Mesenchymal stem cell (in vitro differentiated cells and primary cell): ENCODE measurements at regions not wholly inside any gene's neighbourhood (a gene's known extent, or its start where the extent isn't known, plus 50 kb on each side); places are given as distances from the start of the nearest gene placed in this dataset.

ENCODE experiments used
- DNase-seq: peaks from one replicate; pipeline ENCODE4 v3.0.0-alpha.2; 2013
- H2AFZ ChIP-seq: one replicate; pipeline ENCODE4 v1.6.1; 2013; ENCODE audit warnings: low read depth, mild to moderate bottlenecking, control low read depth, inconsistent platforms, low read length, moderate library complexity
- H2AK5ac ChIP-seq: 2 replicates; pipeline ENCODE4 v1.6.1; 2013; ENCODE audit warnings: low read length, moderate library complexity, mild to moderate bottlenecking, inconsistent platforms; ENCODE audit not compliant: severe bottlenecking
- H2BK120ac ChIP-seq: one replicate; pipeline ENCODE4 v1.6.1; 2013; ENCODE audit warnings: low read depth, mild to moderate bottlenecking, inconsistent platforms, low read length, moderate library complexity
- H2BK12ac ChIP-seq, 2 experiments: one replicate each; pipeline ENCODE4 v1.6.1; 2013; ENCODE audit warnings: inconsistent platforms in 2 of 2, low read length in 2 of 2, mild to moderate bottlenecking in 2 of 2, moderate library complexity in 2 of 2, control low read depth in 1 of 2
- H2BK15ac ChIP-seq: one replicate; pipeline ENCODE4 v1.6.1; 2013; ENCODE audit warnings: mild to moderate bottlenecking, low read depth, inconsistent platforms; ENCODE audit not compliant: poor library complexity, severe bottlenecking
- H2BK5ac ChIP-seq: 2 replicates; pipeline ENCODE4 v1.6.1; 2013; ENCODE audit warnings: low read depth, mild to moderate bottlenecking, low read length, control low read depth, inconsistent platforms; ENCODE audit not compliant: poor library complexity, severe bottlenecking
- H3K14ac ChIP-seq, 2 experiments: one replicate each; pipeline ENCODE4 v1.6.1; 2013; ENCODE audit warnings: inconsistent platforms in 2 of 2, low read length in 2 of 2, control low read depth in 1 of 2, mild to moderate bottlenecking in 1 of 2, moderate library complexity in 1 of 2
- H3K18ac ChIP-seq, 2 experiments: one replicate each; pipeline ENCODE4 v1.6.1; 2013; ENCODE audit warnings: inconsistent platforms in 2 of 2, low read length in 2 of 2, control low read depth in 1 of 2, low read depth in 1 of 2, mild to moderate bottlenecking in 1 of 2
- H3K23ac ChIP-seq, 2 experiments: one replicate each; pipeline ENCODE4 v1.6.1; 2013; ENCODE audit warnings: inconsistent platforms in 2 of 2, low read length in 2 of 2, mild to moderate bottlenecking in 2 of 2, moderate library complexity in 2 of 2, control low read depth in 1 of 2
- H3K27ac ChIP-seq: 2 replicates; pipeline ENCODE4 v1.5.1; 2013; ENCODE audit warnings: mild to moderate bottlenecking, moderate library complexity, low read length, control low read depth, inconsistent platforms; ENCODE audit not compliant: poor library complexity, severe bottlenecking
- H3K27me3 ChIP-seq, 2 experiments: 2 replicates each; pipeline versions ENCODE4 v1.6.1 to v1.7.0; 2013; ENCODE audit warnings: low read length in 2 of 2, mild to moderate bottlenecking in 2 of 2, moderate library complexity in 2 of 2, control low read depth in 1 of 2, inconsistent platforms in 1 of 2; ENCODE audit not compliant: control insufficient read depth in 1 of 2, insufficient read depth in 1 of 2
- H3K36me3 ChIP-seq, 2 experiments: 2 replicates each; pipeline versions ENCODE4 v1.6.1 to v1.7.0; 2013; ENCODE audit warnings: low read length in 2 of 2, control low read depth in 1 of 2, inconsistent platforms in 1 of 2, low read depth in 1 of 2, mild to moderate bottlenecking in 1 of 2; ENCODE audit not compliant: insufficient read depth in 2 of 2, control insufficient read depth in 1 of 2
- H3K4ac ChIP-seq, 2 experiments: one replicate each; pipeline ENCODE4 v1.6.1; 2013; ENCODE audit warnings: inconsistent platforms in 2 of 2, low read length in 2 of 2, mild to moderate bottlenecking in 2 of 2, moderate library complexity in 2 of 2, control low read depth in 1 of 2, low read depth in 1 of 2
- H3K4me1 ChIP-seq: 2 replicates; pipeline ENCODE4 v1.6.1; 2013; ENCODE audit warnings: low read depth, low read length, control low read depth; ENCODE audit not compliant: control insufficient read depth, insufficient read depth
- H3K4me2 ChIP-seq: 2 replicates; pipeline ENCODE4 v1.6.1; 2013; ENCODE audit warnings: low read length, mild to moderate bottlenecking, inconsistent platforms; ENCODE audit not compliant: poor library complexity, severe bottlenecking
- H3K4me3 ChIP-seq, 2 experiments: 2 replicates each; pipeline versions ENCODE4 v1.5.1 to v1.7.0; 2013; ENCODE audit warnings: low read length in 2 of 2, mild to moderate bottlenecking in 2 of 2, control low read depth in 1 of 2, low read depth in 1 of 2; ENCODE audit not compliant: insufficient read depth in 1 of 2
- H3K79me1 ChIP-seq: replicated peaks from 2 replicates; pipeline ENCODE4 v1.6.1; 2013; ENCODE audit warnings: mild to moderate bottlenecking, control low read depth, low read length, inconsistent platforms; ENCODE audit not compliant: poor library complexity, severe bottlenecking
- H3K9ac ChIP-seq: 2 replicates; pipeline ENCODE4 v1.7.0; 2013; ENCODE audit warnings: mild to moderate bottlenecking, low read length, moderate library complexity
- H3K9me3 ChIP-seq: 2 replicates; pipeline ENCODE4 v1.7.0; 2013; ENCODE audit warnings: mild to moderate bottlenecking, low read length; ENCODE audit not compliant: control insufficient read depth
- H4K8ac ChIP-seq: one replicate; pipeline ENCODE4 v1.6.1; 2013; ENCODE audit warnings: inconsistent platforms, mild to moderate bottlenecking, low read length, moderate library complexity
- H4K91ac ChIP-seq: one replicate; pipeline ENCODE4 v1.6.1; 2013; ENCODE audit warnings: mild to moderate bottlenecking, low read length, inconsistent platforms
- WGBS: methylation state at CpG from one replicate; pipeline ENCODE4 v1.1.7; 2013; ENCODE audit warnings: mixed read lengths; 5-methylcytosine and 5-hydroxymethylcytosine counted together

DNA sequence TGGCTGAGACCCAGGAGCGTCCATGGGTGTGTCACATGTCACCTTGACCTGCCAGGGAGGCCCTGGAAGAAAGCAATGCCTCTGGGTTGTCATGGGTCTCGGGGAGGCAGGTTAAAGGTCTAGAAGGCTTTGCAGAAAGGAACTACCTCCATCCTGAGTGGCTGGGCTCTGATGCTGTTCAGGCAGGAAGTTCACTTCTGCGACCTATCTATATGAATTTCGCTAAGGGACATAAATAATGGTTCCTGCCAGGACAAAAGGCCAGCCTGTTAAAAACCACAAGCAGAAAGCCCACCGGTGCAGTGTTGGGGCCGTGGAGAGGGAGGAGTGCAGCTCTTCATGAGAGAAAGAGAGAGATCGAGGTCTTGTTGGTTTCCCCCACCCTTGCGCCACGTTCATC, 182.9 kb downstream of the PTPN20 start:
- 63% methylated on average over 7 of the region's 9 CpGs for WGBS
- Histone ChIP-seq H3K4me2 (no peak overlapping the region), H3K4me3 (no peak overlapping the region), H3K9ac (no peak overlapping the region), H4K8ac (no peak overlapping the region), H4K91ac (no peak overlapping the region), H3K36me3 (no peaks in the 10 kb centered on the region), H3K4ac (no peak overlapping the region), H3K9me3 (no peaks in the 10 kb centered on the region), H2BK5ac (no peak overlapping the region), H2BK120ac (no peak overlapping the region), H3K18ac (no peak overlapping the region), H3K23ac (no peak overlapping the region), H3K27me3 (peaks cover 0 to 24% of the 10 kb centered on the region in 2 experiments), H3K14ac (no peak overlapping the region), H3K4me1 (peaks cover 5% of the 10 kb centered on the region), H2BK12ac (no peak overlapping the region), H2AK5ac (no peak overlapping the region), H2BK15ac (no peak overlapping the region), H2AFZ (no peak overlapping the region), H3K79me1 (no peaks in the 10 kb centered on the region), H3K27ac (no peak overlapping the region)
- no peak for DNase-seq

DNA sequence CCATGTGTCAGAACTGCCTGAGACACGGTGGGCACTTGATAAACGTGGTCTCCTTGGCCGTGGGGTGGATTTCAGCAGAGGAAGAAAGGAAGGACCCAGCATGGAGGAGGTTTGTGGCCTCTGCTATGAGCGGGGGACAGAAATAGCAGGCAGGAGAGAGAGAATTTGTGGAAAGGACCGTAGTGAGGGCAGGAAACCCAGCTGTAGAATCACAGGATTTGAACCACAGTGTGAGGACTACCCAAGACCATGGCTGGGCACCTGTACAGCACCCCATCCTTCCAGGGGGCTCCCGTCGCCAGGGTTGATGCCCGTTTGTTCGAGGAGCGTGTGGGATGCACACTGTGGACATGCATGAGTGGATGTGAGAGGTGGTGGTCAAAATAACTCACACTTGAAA, 183.4 kb downstream of the PTPN20 start:
- no peaks in the 10 kb centered on the region for H3K79me1 ChIP-seq
- no peak overlapping the region for H3K27ac ChIP-seq
- no peak overlapping the region for H3K4me2 ChIP-seq
- WGBS, result 76% methylated on average over 10 of the region's 10 CpGs
- no peak overlapping the region for H3K18ac ChIP-seq
- no peaks in the 10 kb centered on the region for H3K36me3 ChIP-seq
- H2BK120ac ChIP-seq, result no peak overlapping the region
- H3K14ac ChIP-seq, result no peak overlapping the region
- peaks cover 5% of the 10 kb centered on the region for H3K4me1 ChIP-seq
- H3K9ac ChIP-seq, result no peak overlapping the region
- H2AFZ ChIP-seq, result no peak overlapping the region
- no peak overlapping the region for H4K8ac ChIP-seq
- no peak overlapping the region for H3K4me3 ChIP-seq
- DNase-seq, result no peak
- H3K9me3 ChIP-seq, result no peaks in the 10 kb centered on the region
- no peak overlapping the region for H4K91ac ChIP-seq
- no peak overlapping the region for H2BK12ac ChIP-seq
- H2BK15ac ChIP-seq, result no peak overlapping the region
- H2BK5ac ChIP-seq, result no peak overlapping the region
- no peak overlapping the region for H2AK5ac ChIP-seq
- peaks cover 0 to 21% of the 10 kb centered on the region in 2 experiments for H3K27me3 ChIP-seq
- H3K23ac ChIP-seq, result no peak overlapping the region
- H3K4ac ChIP-seq, result no peak overlapping the region

DNA sequence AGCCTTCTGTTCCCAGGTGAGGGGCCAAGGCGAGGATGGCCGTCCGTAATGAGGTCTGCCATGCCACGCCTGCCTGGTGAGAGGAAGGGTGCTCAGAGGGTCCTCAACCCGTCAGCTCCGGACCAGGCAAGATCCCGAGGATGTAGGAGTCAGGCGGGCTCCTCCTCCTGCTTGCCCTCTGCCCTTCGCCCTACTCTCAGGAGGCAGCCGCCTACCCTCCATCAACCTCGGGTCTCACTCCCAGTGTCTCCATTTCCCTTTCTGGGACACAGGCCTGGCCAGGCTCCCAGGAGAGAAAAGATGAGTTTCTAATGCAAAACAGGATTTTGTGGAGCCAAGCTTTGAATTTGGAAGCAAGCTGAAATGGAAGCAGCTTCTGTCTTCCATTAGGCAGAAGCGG, 184.0 kb downstream of the PTPN20 start:
- no peak overlapping the region for H3K4me2 ChIP-seq
- H3K4me1 ChIP-seq, result peaks cover 5% of the 10 kb centered on the region
- peaks cover 0 to 21% of the 10 kb centered on the region in 2 experiments for H3K27me3 ChIP-seq
- H3K36me3 ChIP-seq, result no peaks in the 10 kb centered on the region
- H3K9me3 ChIP-seq, result no peaks in the 10 kb centered on the region
- H3K9ac ChIP-seq, result no peak overlapping the region
- no peak overlapping the region for H3K18ac ChIP-seq
- H3K14ac ChIP-seq, result no peak overlapping the region
- H3K4ac ChIP-seq, result no peak overlapping the region
- H4K91ac ChIP-seq, result no peak overlapping the region
- H3K27ac ChIP-seq, result no peak overlapping the region
- no peak overlapping the region for H2BK120ac ChIP-seq
- H4K8ac ChIP-seq, result no peak overlapping the region
- H2AK5ac ChIP-seq, result no peak overlapping the region
- no peaks in the 10 kb centered on the region for H3K79me1 ChIP-seq
- H2BK15ac ChIP-seq, result no peak overlapping the region
- no peak overlapping the region for H2AFZ ChIP-seq
- DNase-seq, result no peak
- 89% methylated on average over 10 of the region's 12 CpGs for WGBS
- H3K23ac ChIP-seq, result no peak overlapping the region
- H2BK12ac ChIP-seq, result no peak overlapping the region
- no peak overlapping the region for H3K4me3 ChIP-seq
- H2BK5ac ChIP-seq, result no peak overlapping the region

DNA sequence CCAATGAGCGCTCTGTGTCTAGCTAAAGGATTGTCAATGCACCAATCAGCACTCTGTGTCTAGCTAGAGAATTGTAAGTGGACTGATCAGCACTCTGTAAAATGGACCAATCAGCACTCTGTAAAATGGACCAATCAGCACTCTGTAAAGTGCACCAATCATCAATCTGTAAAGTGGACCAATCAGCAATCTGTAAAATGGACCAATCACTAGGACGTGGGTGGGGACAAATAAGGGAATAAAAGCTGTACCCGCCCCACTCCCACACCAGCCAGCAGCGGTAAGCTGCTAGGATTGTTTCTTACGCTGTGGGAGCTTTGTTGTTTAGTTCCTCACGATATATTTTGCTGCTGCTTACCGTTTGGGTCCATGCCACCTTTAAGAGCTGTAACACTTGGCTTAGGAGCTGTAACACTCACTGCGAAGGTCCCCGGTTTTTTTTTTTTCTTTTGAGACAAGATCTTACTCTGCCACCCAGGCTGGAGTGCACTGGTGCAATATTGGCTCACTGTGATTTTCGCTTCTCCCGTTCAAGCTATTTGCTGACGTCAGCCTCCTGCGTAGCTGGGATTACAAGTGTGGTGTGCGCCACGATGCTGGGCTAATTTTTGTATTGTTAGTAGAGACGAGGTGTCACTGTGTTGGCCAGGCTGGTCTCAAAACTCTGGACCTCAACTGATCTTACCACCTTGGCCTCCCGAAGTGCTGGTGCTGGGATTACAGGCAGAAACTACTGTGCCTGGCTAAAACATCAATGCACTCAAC, 184.8 kb downstream of the PTPN20 start:
- Histone ChIP-seq H3K18ac (no peak overlapping the region), H2BK15ac (no peak overlapping the region), H4K8ac (no peak overlapping the region), H3K9ac (no peak overlapping the region), H3K4me1 (peaks cover 4% of the 10 kb centered on the region), H2BK5ac (no peak overlapping the region), H3K9me3 (no peaks in the 10 kb centered on the region), H3K4me3 (no peak overlapping the region), H3K4me2 (no peak overlapping the region), H3K36me3 (no peaks in the 10 kb centered on the region), H3K4ac (no peak overlapping the region), H3K14ac (no peak overlapping the region), H3K27me3 (peaks cover 0 to 21% of the 10 kb centered on the region in 2 experiments), H3K23ac (no peak overlapping the region), H3K27ac (no peak overlapping the region), H3K79me1 (no peaks in the 10 kb centered on the region), H2AK5ac (no peak overlapping the region), H2BK12ac (no peak overlapping the region), H2BK120ac (no peak overlapping the region), H2AFZ (no peak overlapping the region), H4K91ac (no peak overlapping the region)
- 87% methylated on average over 17 of the region's 17 CpGs for WGBS
- no peak for DNase-seq
